OCI-LY1 (cell line): ENCODE measurements at regions not wholly inside any gene's neighbourhood (a gene's known extent, or its start where the extent isn't known, plus 50 kb on each side); places are given as distances from the start of the nearest gene placed in this dataset.

Source experiments
- H2AFZ ChIP-seq: fragments of 200-600 bp; sonication (generic), shearing (Covaris generic); 2 replicates; pipeline ENCODE4 v1.6.0; 2014; ENCODE audit warnings: antibody characterized with exemption, mild to moderate bottlenecking, low read length
- H3F3A ChIP-seq: fragments of 200-600 bp; sonication (generic), shearing (Covaris generic); 2 replicates; pipeline ENCODE4 v1.6.0; 2014; ENCODE audit warnings: mild to moderate bottlenecking, antibody characterized with exemption, low read length, moderate library complexity; ENCODE audit not compliant: insufficient read depth
- H3K27ac ChIP-seq: fragments of 200-600 bp; sonication (generic); 2 replicates; pipeline ENCODE4 v1.5.1; 2014; ENCODE audit warnings: low read length, mixed run types, mild to moderate bottlenecking, low read depth; ENCODE audit not compliant: poor library complexity, severe bottlenecking
- H3K27me3 ChIP-seq: fragments of 200-600 bp; sonication (generic); 2 replicates; pipeline ENCODE4 v1.6.0; 2014; ENCODE audit warnings: antibody characterized with exemption, mild to moderate bottlenecking, low read length, moderate library complexity; ENCODE audit not compliant: insufficient read depth
- H3K36me3 ChIP-seq: fragments of 200-600 bp; sonication (generic); 2 replicates; pipeline ENCODE4 v1.6.1; 2014; ENCODE audit warnings: mild to moderate bottlenecking, antibody characterized with exemption, low read length, moderate library complexity, mixed read lengths; ENCODE audit not compliant: insufficient read depth
- H3K4me1 ChIP-seq: fragments of 200-600 bp; sonication (generic); 2 replicates; pipeline ENCODE4 v1.5.1; 2014; ENCODE audit warnings: mild to moderate bottlenecking, low read length, moderate library complexity; ENCODE audit not compliant: insufficient read depth, severe bottlenecking
- H3K4me2 ChIP-seq: fragments of 200-600 bp; sonication (generic), shearing (Covaris generic); 2 replicates; pipeline ENCODE4 v1.6.1; 2014; ENCODE audit warnings: low read length
- H3K4me3 ChIP-seq: fragments of 200-600 bp; sonication (generic); 2 replicates; pipeline ENCODE4 v1.5.1; 2014; ENCODE audit warnings: low read length, low read depth, mild to moderate bottlenecking, mixed read lengths; ENCODE audit not compliant: poor library complexity, severe bottlenecking
- H3K79me2 ChIP-seq: fragments of 200-600 bp; shearing (Covaris generic); 2 replicates; pipeline ENCODE4 v1.6.1; 2016; ENCODE audit warnings: mixed run types, low read length, mixed read lengths; ENCODE audit not compliant: insufficient read depth
- H3K9ac ChIP-seq: fragments of 200-600 bp; sonication (generic), shearing (Covaris generic); 2 replicates; pipeline ENCODE4 v1.6.1; 2014; ENCODE audit warnings: mild to moderate bottlenecking, low read length, mixed read lengths
- H3K9me2 ChIP-seq: fragments of 200-600 bp; sonication (generic), shearing (Covaris generic); 2 replicates; pipeline ENCODE4 v1.6.1; 2014; ENCODE audit warnings: low read depth, mild to moderate bottlenecking, low read length, mixed read lengths
- H3K9me3 ChIP-seq: fragments of 200-600 bp; shearing (Covaris generic); 2 replicates; pipeline ENCODE4 v1.6.1; 2014; ENCODE audit warnings: low read length, mixed read lengths
- H4K20me1 ChIP-seq: fragments of 200-600 bp; sonication (generic), shearing (Covaris generic); 2 replicates; pipeline ENCODE4 v1.6.0; 2016; ENCODE audit warnings: mild to moderate bottlenecking, low read length; ENCODE audit not compliant: insufficient read depth
- EZH2 ChIP-seq: fragments of 200-600 bp; sonication (generic), shearing (Covaris generic); IDR thresholded peaks from 2 replicates; pipeline ENCODE4 v1.8.0; 2017; ENCODE audit warnings: borderline replicate concordance, mixed run types, mild to moderate bottlenecking, antibody characterized with exemption, low read length, moderate library complexity, mixed read lengths
- TF ChIP-seq, protein P1 (sequence below): fragments of 200-600 bp; sonication (generic), shearing (Covaris generic); IDR thresholded peaks from 2 replicates; pipeline ENCODE4 v1.5.1; 2017; ENCODE audit warnings: mild to moderate bottlenecking, antibody characterized with exemption, low read length, moderate library complexity, mixed read lengths

GRCh38 chr20:37602634-37603033 is 75.0 kb upstream of the BLCAP start:
- H3K27me3 ChIP-seq = no peaks in the 10 kb centered on the region
- no peak overlapping the region for H3K9ac ChIP-seq
- H3K4me1 ChIP-seq = no peaks in the 10 kb centered on the region
- H4K20me1 ChIP-seq = no peaks in the 10 kb centered on the region
- no peaks in the 10 kb centered on the region for H3K79me2 ChIP-seq
- H2AFZ ChIP-seq = no peak overlapping the region
- no peaks in the 10 kb centered on the region for H3K9me3 ChIP-seq
- no peak overlapping the region for H3K4me2 ChIP-seq
- no peaks in the 10 kb centered on the region for H3K9me2 ChIP-seq
- no peak for TF ChIP-seq EZH2
- TF ChIP-seq, protein P1, sequence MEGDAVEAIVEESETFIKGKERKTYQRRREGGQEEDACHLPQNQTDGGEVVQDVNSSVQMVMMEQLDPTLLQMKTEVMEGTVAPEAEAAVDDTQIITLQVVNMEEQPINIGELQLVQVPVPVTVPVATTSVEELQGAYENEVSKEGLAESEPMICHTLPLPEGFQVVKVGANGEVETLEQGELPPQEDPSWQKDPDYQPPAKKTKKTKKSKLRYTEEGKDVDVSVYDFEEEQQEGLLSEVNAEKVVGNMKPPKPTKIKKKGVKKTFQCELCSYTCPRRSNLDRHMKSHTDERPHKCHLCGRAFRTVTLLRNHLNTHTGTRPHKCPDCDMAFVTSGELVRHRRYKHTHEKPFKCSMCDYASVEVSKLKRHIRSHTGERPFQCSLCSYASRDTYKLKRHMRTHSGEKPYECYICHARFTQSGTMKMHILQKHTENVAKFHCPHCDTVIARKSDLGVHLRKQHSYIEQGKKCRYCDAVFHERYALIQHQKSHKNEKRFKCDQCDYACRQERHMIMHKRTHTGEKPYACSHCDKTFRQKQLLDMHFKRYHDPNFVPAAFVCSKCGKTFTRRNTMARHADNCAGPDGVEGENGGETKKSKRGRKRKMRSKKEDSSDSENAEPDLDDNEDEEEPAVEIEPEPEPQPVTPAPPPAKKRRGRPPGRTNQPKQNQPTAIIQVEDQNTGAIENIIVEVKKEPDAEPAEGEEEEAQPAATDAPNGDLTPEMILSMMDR = no peak
- no peaks in the 10 kb centered on the region for H3F3A ChIP-seq
- H3K36me3 ChIP-seq = no peaks in the 10 kb centered on the region
- no peak overlapping the region for H3K27ac ChIP-seq
- no peak overlapping the region for H3K4me3 ChIP-seq

- H3K27me3 ChIP-seq = no peaks in the 10 kb centered on the region; the same call in 1 of the 2 replicates
Observed at GRCh38 chr20:37600486-37600885, 72.8 kb upstream of the BLCAP start.

DNA sequence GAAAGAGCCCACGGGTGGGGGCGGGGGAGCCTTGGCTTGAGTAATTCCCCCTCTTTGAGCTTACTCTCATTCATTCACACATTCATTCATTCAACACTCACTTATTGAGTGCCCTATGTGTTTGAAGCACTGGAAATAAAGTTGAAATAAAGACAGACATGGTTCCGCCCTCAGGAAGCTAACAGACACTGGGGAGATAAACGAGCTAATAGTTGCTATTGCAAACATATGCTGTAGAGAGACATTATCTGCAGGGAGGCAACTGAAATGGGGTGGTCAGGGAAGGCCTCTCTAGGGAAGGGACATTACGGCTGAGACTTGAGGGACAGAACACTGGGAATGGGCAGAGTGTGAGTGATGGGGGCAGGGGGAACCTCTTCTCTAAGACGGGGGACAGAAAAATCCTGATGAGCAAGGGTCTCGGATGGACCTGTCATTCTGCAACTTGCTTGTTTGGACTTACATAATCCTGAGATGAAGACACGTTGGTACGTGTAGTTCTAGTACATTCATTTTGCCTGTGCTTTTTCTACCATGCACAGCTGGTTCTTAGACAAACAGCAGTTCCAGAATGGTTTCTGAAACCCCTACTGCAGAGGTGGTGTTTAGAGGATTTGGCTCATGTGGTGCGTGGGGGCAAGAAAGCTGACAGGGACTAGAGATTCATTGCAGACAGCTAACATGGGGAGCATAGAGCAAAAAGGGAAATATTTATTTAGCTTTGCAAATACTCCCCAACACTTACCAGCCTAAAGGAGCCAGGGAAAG is 71.1 kb upstream of the BLCAP start:
- Histone ChIP-seq H4K20me1 (no peaks in the 10 kb centered on the region), H3K79me2 (no peaks in the 10 kb centered on the region), H3K9ac (no peak overlapping the region), H3K27me3 (no peaks in the 10 kb centered on the region; the same call in 1 of the 2 replicates), H2AFZ (no peak overlapping the region), H3K9me3 (no peaks in the 10 kb centered on the region), H3K36me3 (no peaks in the 10 kb centered on the region), H3K27ac (no peak overlapping the region), H3K4me3 (no peak overlapping the region), H3K4me2 (no peak overlapping the region), H3K9me2 (no peaks in the 10 kb centered on the region), H3K4me1 (no peaks in the 10 kb centered on the region), H3F3A (no peaks in the 10 kb centered on the region)
- no peak for TF ChIP-seq EZH2
- TF ChIP-seq, protein P1 = no peak

More at GRCh38 chr20:37600486-37600885, 72.8 kb upstream of the BLCAP start:
- Histone ChIP-seq H3K9me2 (no peaks in the 10 kb centered on the region), H3K4me3 (no peak overlapping the region), H3F3A (no peaks in the 10 kb centered on the region), H3K9me3 (no peaks in the 10 kb centered on the region), H2AFZ (no peak overlapping the region), H3K4me2 (no peak overlapping the region), H3K79me2 (no peaks in the 10 kb centered on the region), H3K4me1 (no peaks in the 10 kb centered on the region), H4K20me1 (no peaks in the 10 kb centered on the region), H3K9ac (no peak overlapping the region), H3K27ac (no peak overlapping the region), H3K36me3 (no peaks in the 10 kb centered on the region)
- TF ChIP-seq, protein P1 = no peak
- TF ChIP-seq EZH2 = no peak
